ENCODE measurements at regions not wholly inside any gene's neighbourhood (a gene's known extent, or its start where the extent isn't known, plus 50 kb on each side); places are given as distances from the start of the nearest gene placed in this dataset.

DNA sequence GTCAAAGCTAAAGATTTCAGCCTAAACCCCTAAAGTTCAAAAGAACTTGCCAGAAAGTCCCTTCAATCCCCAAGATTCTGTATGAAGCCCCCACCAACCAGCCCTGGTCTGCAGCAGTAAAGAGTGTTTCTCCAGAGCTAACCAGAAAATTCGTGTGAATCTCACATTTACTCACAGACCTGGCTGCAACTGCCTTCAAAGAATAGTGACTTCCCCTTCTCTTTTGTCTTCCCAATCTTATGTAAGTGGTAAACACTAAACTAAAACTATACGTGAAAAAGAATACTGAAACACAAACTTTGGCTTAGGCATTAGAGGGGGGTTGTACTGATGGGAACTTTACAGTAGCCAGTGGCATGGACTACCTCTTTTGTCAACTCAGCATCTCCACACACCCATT lies 50.6 kb upstream of the SETBP1 start:
- TF ChIP-seq, protein P1, sequence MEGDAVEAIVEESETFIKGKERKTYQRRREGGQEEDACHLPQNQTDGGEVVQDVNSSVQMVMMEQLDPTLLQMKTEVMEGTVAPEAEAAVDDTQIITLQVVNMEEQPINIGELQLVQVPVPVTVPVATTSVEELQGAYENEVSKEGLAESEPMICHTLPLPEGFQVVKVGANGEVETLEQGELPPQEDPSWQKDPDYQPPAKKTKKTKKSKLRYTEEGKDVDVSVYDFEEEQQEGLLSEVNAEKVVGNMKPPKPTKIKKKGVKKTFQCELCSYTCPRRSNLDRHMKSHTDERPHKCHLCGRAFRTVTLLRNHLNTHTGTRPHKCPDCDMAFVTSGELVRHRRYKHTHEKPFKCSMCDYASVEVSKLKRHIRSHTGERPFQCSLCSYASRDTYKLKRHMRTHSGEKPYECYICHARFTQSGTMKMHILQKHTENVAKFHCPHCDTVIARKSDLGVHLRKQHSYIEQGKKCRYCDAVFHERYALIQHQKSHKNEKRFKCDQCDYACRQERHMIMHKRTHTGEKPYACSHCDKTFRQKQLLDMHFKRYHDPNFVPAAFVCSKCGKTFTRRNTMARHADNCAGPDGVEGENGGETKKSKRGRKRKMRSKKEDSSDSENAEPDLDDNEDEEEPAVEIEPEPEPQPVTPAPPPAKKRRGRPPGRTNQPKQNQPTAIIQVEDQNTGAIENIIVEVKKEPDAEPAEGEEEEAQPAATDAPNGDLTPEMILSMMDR (conservative IDR thresholded peaks at IDR 0.05 in 1 of 2, IDR thresholded peaks at IDR 0.05 in 1 of 2; ENCODE audit: extremely low read depth in 1 of 2, insufficient read depth in 1 of 2, low read depth in 1 of 2, low read length in 2 of 2), result no peak
- no peak for TF ChIP-seq EZH2 (IDR thresholded peaks at IDR 0.05; ENCODE audit: borderline replicate concordance, low read length)

Measured in mammary epithelial cell (primary cell).